ENCODE measurements at regions not wholly inside any gene's neighbourhood (a gene's known extent, or its start where the extent isn't known, plus 50 kb on each side); places are given as distances from the start of the nearest gene placed in this dataset.

- DNase-seq: no peak
These were observed 114.6 kb upstream of the RMST start for GRCh38 chr12:97347956-97348355.

- no peak for DNase-seq
These were observed 104.2 kb upstream of the RMST start for GRCh38 chr12:97358361-97358760.

GRCh38 chr12:97359021-97359690 lies 103.4 kb upstream of the RMST start:
- DNase-seq: no peak

- DNase-seq: no peak
These were observed 98.9 kb upstream of the RMST start for GRCh38 chr12:97363693-97364092.

GRCh38 chr12:97368462-97369163 lies 94.0 kb upstream of the RMST start:
- no peak for DNase-seq

- no peak for DNase-seq
These were observed 87.3 kb upstream of the RMST start for GRCh38 chr12:97375310-97375709.

- DNase-seq: no peak
These were observed 82.2 kb upstream of the RMST start for GRCh38 chr12:97380440-97380839.

- DNase-seq: no peak
These were observed 77.5 kb upstream of the RMST start for GRCh38 chr12:97385121-97385520.

- no peak for DNase-seq
These were observed 76.4 kb upstream of the RMST start for GRCh38 chr12:97386133-97386581.

- no peak for DNase-seq
These were observed 74.8 kb upstream of the RMST start for GRCh38 chr12:97387844-97388243.

- no peak for DNase-seq
These were observed 67.9 kb upstream of the RMST start for GRCh38 chr12:97394657-97395056.

GRCh38 chr12:97397008-97397407 lies 65.6 kb upstream of the RMST start:
- no peak for DNase-seq

- DNase-seq: no peak
These were observed 63.9 kb upstream of the RMST start for GRCh38 chr12:97398704-97399103.

- no peak for DNase-seq
These were observed 58.5 kb upstream of the RMST start for GRCh38 chr12:97404093-97404492.

- no peak for DNase-seq
These were observed 58.1 kb upstream of the RMST start for GRCh38 chr12:97404543-97404942.

- no peak for DNase-seq
These were observed 54.2 kb upstream of the RMST start for GRCh38 chr12:97408363-97408762.

- DNase-seq: no peak
These were observed 51.3 kb upstream of the RMST start for GRCh38 chr12:97411341-97411740.

Data from CD4-positive, alpha-beta T cell treated with Interleukin-17A for 4 hours (primary cell).